ENCODE measurements at regions not wholly inside any gene's neighbourhood (a gene's known extent, or its start where the extent isn't known, plus 50 kb on each side); places are given as distances from the start of the nearest gene placed in this dataset.

GRCh38 chr17:51347851-51348584 lies 87.7 kb downstream of the UTP18 start:
- H3K9me3 ChIP-seq (ENCODE audit: control insufficient read depth in 2 of 2, low read length in 2 of 2): no peaks in the 10 kb centered on the region
- H3K4me3 ChIP-seq (ENCODE audit: low read length in 2 of 2): no peak overlapping the region
- H3K27ac ChIP-seq (ENCODE audit: low read length): no peak overlapping the region
- H3K4me1 ChIP-seq (ENCODE audit: control insufficient read depth, insufficient read depth, low read length): no peaks in the 10 kb centered on the region
- H3K36me3 ChIP-seq (ENCODE audit: control insufficient read depth in 2 of 2, insufficient read depth in 2 of 2, low read length in 2 of 2): no peaks in the 10 kb centered on the region
- H3K9ac ChIP-seq (ENCODE audit: low read length in 2 of 2): no peak overlapping the region
- peaks cover 0 to 6% of the 10 kb centered on the region in 2 donors for H3K27me3 ChIP-seq (ENCODE audit: control insufficient read depth in 1 of 2, insufficient read depth in 2 of 2, low read length in 2 of 2)

- no peaks in the 10 kb centered on the region for H3K4me1 ChIP-seq (ENCODE audit: control insufficient read depth, insufficient read depth, low read length)
- H3K9me3 ChIP-seq (ENCODE audit: control insufficient read depth in 2 of 2, low read length in 2 of 2): no peaks in the 10 kb centered on the region
- no peak overlapping the region for H3K9ac ChIP-seq (ENCODE audit: low read length in 2 of 2)
- H3K27me3 ChIP-seq (ENCODE audit: control insufficient read depth in 1 of 2, insufficient read depth in 2 of 2, low read length in 2 of 2): peaks cover 0 to 6% of the 10 kb centered on the region in 2 donors
- H3K36me3 ChIP-seq (ENCODE audit: control insufficient read depth in 2 of 2, insufficient read depth in 2 of 2, low read length in 2 of 2): no peaks in the 10 kb centered on the region
- no peak overlapping the region for H3K4me3 ChIP-seq (ENCODE audit: low read length in 2 of 2)
- no peak overlapping the region for H3K27ac ChIP-seq (ENCODE audit: low read length)
These were observed 90.7 kb downstream of the UTP18 start for GRCh38 chr17:51351080-51351479.

- Histone ChIP-seq H3K4me3 (ENCODE audit: low read length in 2 of 2) (no peak overlapping the region), H3K9me3 (ENCODE audit: control insufficient read depth in 2 of 2, low read length in 2 of 2) (no peaks in the 10 kb centered on the region), H3K27me3 (ENCODE audit: control insufficient read depth in 1 of 2, insufficient read depth in 2 of 2, low read length in 2 of 2) (peaks cover 0 to 4% of the 10 kb centered on the region in 2 donors), H3K36me3 (ENCODE audit: control insufficient read depth in 2 of 2, insufficient read depth in 2 of 2, low read length in 2 of 2) (no peaks in the 10 kb centered on the region), H3K9ac (ENCODE audit: low read length in 2 of 2) (no peak overlapping the region), H3K27ac (ENCODE audit: low read length) (no peak overlapping the region), H3K4me1 (ENCODE audit: control insufficient read depth, insufficient read depth, low read length) (no peaks in the 10 kb centered on the region)
These were observed 91.5 kb downstream of the UTP18 start for GRCh38 chr17:51351890-51352289.

- Histone ChIP-seq H3K27ac (ENCODE audit: low read length) (no peak overlapping the region), H3K9me3 (ENCODE audit: control insufficient read depth in 2 of 2, low read length in 2 of 2) (no peaks in the 10 kb centered on the region), H3K4me3 (ENCODE audit: low read length in 2 of 2) (no peak overlapping the region), H3K27me3 (ENCODE audit: control insufficient read depth in 1 of 2, insufficient read depth in 2 of 2, low read length in 2 of 2) (peaks cover 0 to 2% of the 10 kb centered on the region in 2 donors), H3K4me1 (ENCODE audit: control insufficient read depth, insufficient read depth, low read length) (no peaks in the 10 kb centered on the region), H3K36me3 (ENCODE audit: control insufficient read depth in 2 of 2, insufficient read depth in 2 of 2, low read length in 2 of 2) (no peaks in the 10 kb centered on the region), H3K9ac (ENCODE audit: low read length in 2 of 2) (no peak overlapping the region)
These were observed 92.5 kb downstream of the UTP18 start for GRCh38 chr17:51352798-51353197.

- Histone ChIP-seq H3K9me3 (ENCODE audit: control insufficient read depth in 2 of 2, low read length in 2 of 2) (no peaks in the 10 kb centered on the region), H3K4me3 (ENCODE audit: low read length in 2 of 2) (no peak overlapping the region), H3K9ac (ENCODE audit: low read length in 2 of 2) (no peak overlapping the region), H3K27me3 (ENCODE audit: control insufficient read depth in 1 of 2, insufficient read depth in 2 of 2, low read length in 2 of 2) (peaks cover 0 to 2% of the 10 kb centered on the region in 2 donors), H3K4me1 (ENCODE audit: control insufficient read depth, insufficient read depth, low read length) (no peaks in the 10 kb centered on the region), H3K36me3 (ENCODE audit: control insufficient read depth in 2 of 2, insufficient read depth in 2 of 2, low read length in 2 of 2) (no peaks in the 10 kb centered on the region), H3K27ac (ENCODE audit: low read length) (no peak overlapping the region)
These were observed 93.0 kb downstream of the UTP18 start for GRCh38 chr17:51353296-51353695.

- H3K36me3 ChIP-seq (ENCODE audit: control insufficient read depth in 2 of 2, insufficient read depth in 2 of 2, low read length in 2 of 2): no peaks in the 10 kb centered on the region
- H3K27me3 ChIP-seq (ENCODE audit: control insufficient read depth in 1 of 2, insufficient read depth in 2 of 2, low read length in 2 of 2): peaks cover 0 to 2% of the 10 kb centered on the region in 2 donors
- no peak overlapping the region for H3K4me3 ChIP-seq (ENCODE audit: low read length in 2 of 2)
- no peak overlapping the region for H3K27ac ChIP-seq (ENCODE audit: low read length)
- H3K9me3 ChIP-seq (ENCODE audit: control insufficient read depth in 2 of 2, low read length in 2 of 2): no peaks in the 10 kb centered on the region
- H3K9ac ChIP-seq (ENCODE audit: low read length in 2 of 2): no peak overlapping the region
- no peaks in the 10 kb centered on the region for H3K4me1 ChIP-seq (ENCODE audit: control insufficient read depth, insufficient read depth, low read length)
These were observed 94.6 kb downstream of the UTP18 start for GRCh38 chr17:51354936-51355335.

- Histone ChIP-seq H3K4me1 (ENCODE audit: control insufficient read depth, insufficient read depth, low read length) (no peaks in the 10 kb centered on the region), H3K27me3 (ENCODE audit: control insufficient read depth in 1 of 2, insufficient read depth in 2 of 2, low read length in 2 of 2) (no peaks in the 10 kb centered on the region), H3K9me3 (ENCODE audit: control insufficient read depth in 2 of 2, low read length in 2 of 2) (no peaks in the 10 kb centered on the region), H3K9ac (ENCODE audit: low read length in 2 of 2) (no peak overlapping the region), H3K27ac (ENCODE audit: low read length) (no peak overlapping the region), H3K4me3 (ENCODE audit: low read length in 2 of 2) (no peak overlapping the region), H3K36me3 (ENCODE audit: control insufficient read depth in 2 of 2, insufficient read depth in 2 of 2, low read length in 2 of 2) (no peaks in the 10 kb centered on the region)
These were observed 95.4 kb downstream of the UTP18 start for GRCh38 chr17:51355441-51356410.

- H3K27me3 ChIP-seq (ENCODE audit: control insufficient read depth in 1 of 2, insufficient read depth in 2 of 2, low read length in 2 of 2): no peaks in the 10 kb centered on the region
- no peak overlapping the region for H3K27ac ChIP-seq (ENCODE audit: low read length)
- H3K9me3 ChIP-seq (ENCODE audit: control insufficient read depth in 2 of 2, low read length in 2 of 2): no peaks in the 10 kb centered on the region
- no peak overlapping the region for H3K9ac ChIP-seq (ENCODE audit: low read length in 2 of 2)
- H3K36me3 ChIP-seq (ENCODE audit: control insufficient read depth in 2 of 2, insufficient read depth in 2 of 2, low read length in 2 of 2): no peaks in the 10 kb centered on the region
- no peak overlapping the region for H3K4me3 ChIP-seq (ENCODE audit: low read length in 2 of 2)
- H3K4me1 ChIP-seq (ENCODE audit: control insufficient read depth, insufficient read depth, low read length): no peaks in the 10 kb centered on the region
These were observed 98.7 kb downstream of the UTP18 start for GRCh38 chr17:51359055-51359454.

- Histone ChIP-seq H3K9ac (ENCODE audit: low read length in 2 of 2) (no peak overlapping the region), H3K27ac (ENCODE audit: low read length) (no peak overlapping the region), H3K4me3 (ENCODE audit: low read length in 2 of 2) (no peak overlapping the region)
These were observed 102.7 kb downstream of the UTP18 start for GRCh38 chr17:51362811-51363585.

GRCh38 chr17:51365090-51365489 lies 104.7 kb downstream of the UTP18 start:
- Histone ChIP-seq H3K36me3 (ENCODE audit: control insufficient read depth in 2 of 2, insufficient read depth in 2 of 2, low read length in 2 of 2) (no peaks in the 10 kb centered on the region), H3K9me3 (ENCODE audit: control insufficient read depth in 2 of 2, low read length in 2 of 2) (no peaks in the 10 kb centered on the region), H3K9ac (ENCODE audit: low read length in 2 of 2) (no peak overlapping the region), H3K4me3 (ENCODE audit: low read length in 2 of 2) (no peak overlapping the region), H3K27ac (ENCODE audit: low read length) (no peak overlapping the region), H3K4me1 (ENCODE audit: control insufficient read depth, insufficient read depth, low read length) (no peaks in the 10 kb centered on the region), H3K27me3 (ENCODE audit: control insufficient read depth in 1 of 2, insufficient read depth in 2 of 2, low read length in 2 of 2) (peaks cover 0 to 5% of the 10 kb centered on the region in 2 donors)

More at GRCh38 chr17:51362811-51363585, 102.7 kb downstream of the UTP18 start:
- H3K36me3 ChIP-seq (ENCODE audit: control insufficient read depth in 2 of 2, insufficient read depth in 2 of 2, low read length in 2 of 2): no peaks in the 10 kb centered on the region
- no peaks in the 10 kb centered on the region for H3K4me1 ChIP-seq (ENCODE audit: control insufficient read depth, insufficient read depth, low read length)
- H3K27me3 ChIP-seq (ENCODE audit: control insufficient read depth in 1 of 2, insufficient read depth in 2 of 2, low read length in 2 of 2): peaks cover 0 to 2% of the 10 kb centered on the region in 2 donors
- no peaks in the 10 kb centered on the region for H3K9me3 ChIP-seq (ENCODE audit: control insufficient read depth in 2 of 2, low read length in 2 of 2)
